GM18517 (cell line): ENCODE measurements at regions not wholly inside any gene's neighbourhood (a gene's known extent, or its start where the extent isn't known, plus 50 kb on each side); places are given as distances from the start of the nearest gene placed in this dataset.

ENCODE experiments used
- ATAC-seq: cut with Tn5 transposase; IDR thresholded peaks from one replicate; pipeline ENCODE4 v1.9.1; 2021; ENCODE audit warnings: mild to moderate bottlenecking, moderate library complexity; ENCODE audit not compliant: unreplicated experiment

GRCh38 chr1:228964178-228965089 lies 229.2 kb downstream of the RHOU start:
- no peak for ATAC-seq

- no peak for ATAC-seq
Measured at GRCh38 chr1:228968891-228969606, 233.8 kb downstream of the RHOU start.

- no peak for ATAC-seq
Measured at GRCh38 chr1:228969953-228970800, 234.9 kb downstream of the RHOU start.

GRCh38 chr1:228972576-228972975 lies 237.3 kb downstream of the RHOU start:
- no peak for ATAC-seq

GRCh38 chr1:228974273-228974672 lies 239.0 kb downstream of the RHOU start:
- no peak for ATAC-seq

- ATAC-seq: no peak
Measured at GRCh38 chr1:228975238-228975907, 240.1 kb downstream of the RHOU start.

GRCh38 chr1:228976316-228976715 lies 241.0 kb downstream of the RHOU start:
- ATAC-seq: no peak

GRCh38 chr1:228977307-228977706 lies 242.0 kb downstream of the RHOU start:
- no peak for ATAC-seq

GRCh38 chr1:228977741-228978140 lies 242.5 kb downstream of the RHOU start:
- ATAC-seq: no peak

GRCh38 chr1:228978484-228979324 lies 243.4 kb downstream of the RHOU start:
- no peak for ATAC-seq

GRCh38 chr1:228979325-228979699 lies 244.0 kb downstream of the RHOU start:
- ATAC-seq: no peak

- ATAC-seq: no peak
Measured at GRCh38 chr1:228979774-228980173, 244.5 kb downstream of the RHOU start.

- no peak for ATAC-seq
Measured at GRCh38 chr1:228980232-228980937, 245.1 kb downstream of the RHOU start.

GRCh38 chr1:228982637-228983036 lies 247.4 kb downstream of the RHOU start:
- no peak for ATAC-seq

- ATAC-seq: no peak
Measured at GRCh38 chr1:228983231-228983660, 248.0 kb downstream of the RHOU start.

GRCh38 chr1:228983661-228984060 lies 248.4 kb downstream of the RHOU start:
- ATAC-seq: no peak

- ATAC-seq: no peak
Measured at GRCh38 chr1:228984107-228984506, 248.8 kb downstream of the RHOU start.

GRCh38 chr1:228984646-228985631 lies 249.7 kb downstream of the RHOU start:
- ATAC-seq: no peak
